KMS-11 (cell line): ENCODE measurements at regions not wholly inside any gene's neighbourhood (a gene's known extent, or its start where the extent isn't known, plus 50 kb on each side); places are given as distances from the start of the nearest gene placed in this dataset.

Experiments used
- H2AFZ ChIP-seq: fragments of 200-600 bp; sonication (generic); 2 replicates; pipeline ENCODE4 v1.6.1; 2016; ENCODE audit warnings: antibody characterized with exemption, mixed run types, low read depth
- H3K27ac ChIP-seq: fragments of 200-600 bp; sonication (generic); 2 replicates; pipeline ENCODE4 v1.6.1; 2016; ENCODE audit warnings: mild to moderate bottlenecking, mixed run types
- H3K27me3 ChIP-seq: fragments of 200-600 bp; sonication (generic); 2 replicates; pipeline ENCODE4 v1.6.1; 2017; ENCODE audit warnings: mild to moderate bottlenecking, low read depth, mixed run types, moderate library complexity; ENCODE audit not compliant: insufficient read depth
- H3K36me3 ChIP-seq: fragments of 200-600 bp; sonication (generic); 2 replicates; pipeline ENCODE4 v1.6.1; 2017; ENCODE audit warnings: mild to moderate bottlenecking, mixed run types; ENCODE audit not compliant: insufficient read depth
- H3K4me1 ChIP-seq: fragments of 200-600 bp; sonication (generic); 2 replicates; pipeline ENCODE4 v1.6.1; 2016; ENCODE audit warnings: mild to moderate bottlenecking, low read depth, mixed run types; ENCODE audit not compliant: poor library complexity, severe bottlenecking
- H3K4me2 ChIP-seq: fragments of 200-600 bp; sonication (generic); 2 replicates; pipeline ENCODE4 v1.7.0; 2016; ENCODE audit warnings: mild to moderate bottlenecking, mixed run types
- H3K4me3 ChIP-seq: fragments of 200-600 bp; sonication (generic); IDR thresholded peaks from 2 replicates; pipeline ENCODE4 v1.6.1; 2017; ENCODE audit warnings: low read depth, low read length, mixed read lengths; ENCODE audit not compliant: insufficient read depth
- H3K79me2 ChIP-seq: fragments of 200-600 bp; sonication (generic); 2 replicates; pipeline ENCODE4 v1.6.1; 2016; ENCODE audit warnings: low read depth, mixed run types; ENCODE audit not compliant: insufficient read depth
- H3K9ac ChIP-seq: fragments of 200-600 bp; sonication (generic); 2 replicates; pipeline ENCODE4 v1.6.1; 2016; ENCODE audit warnings: mild to moderate bottlenecking, mixed run types
- H4K20me1 ChIP-seq: fragments of 200-600 bp; sonication (generic); 2 replicates; pipeline ENCODE4 v1.6.1; 2016; ENCODE audit warnings: mild to moderate bottlenecking, mixed run types; ENCODE audit not compliant: insufficient read depth
- CTCF ChIP-seq: fragments of 200-600 bp; sonication (generic); conservative IDR thresholded peaks from 2 replicates; pipeline ENCODE4 v1.6.1; 2017; ENCODE audit warnings: low read depth, mild to moderate bottlenecking, antibody characterized with exemption, low read length, moderate library complexity, mixed read lengths

DNA sequence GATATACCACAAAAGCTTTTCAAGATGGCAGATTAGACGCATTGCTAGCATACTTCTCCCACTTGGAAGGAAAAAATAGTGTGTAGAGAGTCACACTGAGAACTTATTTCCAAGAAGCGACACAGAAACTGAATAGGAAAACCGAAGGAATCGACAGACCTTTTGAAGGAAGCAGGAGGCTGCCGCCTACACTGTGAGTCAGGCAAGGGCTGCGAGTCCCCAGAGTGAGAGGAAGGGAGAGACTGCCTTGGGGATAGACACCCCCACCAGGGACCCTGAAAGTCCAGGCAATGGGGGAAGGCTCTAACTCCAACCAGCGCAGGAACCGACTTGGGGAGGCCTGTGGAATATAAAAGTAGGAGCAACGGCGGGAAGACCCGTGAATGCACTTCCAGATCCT lies 53.7 kb upstream of the SIRPG start:
- Histone ChIP-seq H3K27me3 (no peaks in the 10 kb centered on the region), H2AFZ (no peak overlapping the region), H3K36me3 (no peaks in the 10 kb centered on the region), H3K4me1 (no peaks in the 10 kb centered on the region), H3K4me2 (no peak overlapping the region), H3K79me2 (no peaks in the 10 kb centered on the region), H3K27ac (no peak overlapping the region), H3K9ac (no peak overlapping the region), H4K20me1 (no peaks in the 10 kb centered on the region), H3K4me3 (no peak overlapping the region)
- TF ChIP-seq CTCF, result no peak

DNA sequence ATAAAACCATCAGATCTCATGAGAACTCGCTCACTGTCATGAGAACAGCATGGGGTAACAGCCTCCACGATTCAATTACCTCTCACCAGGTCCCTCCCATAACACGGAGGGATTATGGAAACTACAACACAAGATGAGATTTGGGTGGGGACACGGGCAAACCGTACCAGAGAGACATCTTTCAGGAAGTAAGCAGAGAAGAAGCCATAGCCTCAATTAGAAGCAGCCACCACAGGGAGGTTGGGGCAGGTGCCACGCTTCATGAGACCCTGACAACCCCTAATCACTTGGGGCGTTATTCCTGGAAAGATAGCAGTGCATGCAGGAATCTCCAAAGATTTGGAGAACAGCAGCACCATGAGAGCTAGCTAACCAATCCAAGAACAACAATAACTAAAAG lies 52.9 kb upstream of the SIRPG start:
- H3K4me1 ChIP-seq, result no peaks in the 10 kb centered on the region
- no peak overlapping the region for H3K27ac ChIP-seq
- no peaks in the 10 kb centered on the region for H3K27me3 ChIP-seq
- no peaks in the 10 kb centered on the region for H4K20me1 ChIP-seq
- no peaks in the 10 kb centered on the region for H3K79me2 ChIP-seq
- H3K4me2 ChIP-seq, result no peak overlapping the region
- H3K9ac ChIP-seq, result no peak overlapping the region
- no peak overlapping the region for H2AFZ ChIP-seq
- no peaks in the 10 kb centered on the region for H3K36me3 ChIP-seq
- H3K4me3 ChIP-seq, result no peak overlapping the region
- no peak for TF ChIP-seq CTCF

DNA sequence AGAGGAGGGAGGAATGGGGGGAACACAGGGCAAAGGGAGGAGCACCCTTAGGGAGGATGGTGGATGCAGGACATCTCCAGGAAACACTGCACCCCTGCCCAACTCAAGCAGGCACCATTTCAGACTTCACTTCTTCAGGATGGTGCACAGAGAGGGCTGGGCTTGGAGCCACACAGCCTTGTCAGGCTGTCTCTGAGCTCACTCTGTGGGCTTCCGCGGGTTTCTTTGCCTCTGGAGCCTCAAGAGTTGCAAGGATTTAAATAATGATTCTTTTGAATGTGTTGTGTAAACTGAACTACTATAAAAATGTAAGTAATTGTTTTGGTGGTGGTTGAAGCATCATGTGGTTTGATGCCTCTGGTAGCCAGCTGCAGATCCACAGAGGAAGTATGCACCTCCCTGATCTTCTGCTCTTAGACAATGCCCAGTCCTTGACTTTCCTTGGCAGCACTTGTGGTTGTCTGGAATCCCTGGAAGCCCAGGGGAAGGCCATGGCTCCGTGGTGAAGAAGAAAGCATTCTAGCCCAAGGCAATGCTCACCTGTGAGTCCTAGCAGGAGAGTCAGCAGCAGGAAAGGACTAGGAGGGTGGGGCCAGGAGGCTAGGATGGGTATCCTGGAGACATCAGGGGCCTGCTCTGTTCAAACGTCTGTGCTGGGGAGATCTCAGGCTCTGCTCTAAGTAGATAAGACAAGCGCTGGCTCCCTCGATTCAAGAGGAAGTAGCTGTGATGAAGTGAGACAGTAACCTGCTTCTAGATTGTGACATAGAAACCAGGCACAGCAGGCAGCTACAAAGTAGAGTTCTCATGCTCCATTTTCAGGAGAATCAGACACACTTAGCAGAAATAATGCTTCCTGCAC lies 50.2 kb upstream of the SIRPG start:
- Histone ChIP-seq H2AFZ (no peak overlapping the region), H3K27me3 (no peaks in the 10 kb centered on the region), H3K79me2 (no peaks in the 10 kb centered on the region), H3K9ac (no peak overlapping the region), H3K36me3 (no peaks in the 10 kb centered on the region), H4K20me1 (no peaks in the 10 kb centered on the region), H3K27ac (no peak overlapping the region), H3K4me2 (no peak overlapping the region), H3K4me3 (no peak overlapping the region), H3K4me1 (no peaks in the 10 kb centered on the region)
- no peak for TF ChIP-seq CTCF
